SK-N-SH treated with all-trans-retinoic acid at 6 μM for 48 hours (cell line): ENCODE measurements at regions not wholly inside any gene's neighbourhood (a gene's known extent, or its start where the extent isn't known, plus 50 kb on each side); places are given as distances from the start of the nearest gene placed in this dataset.

Experiments used
- BACH2 ChIP-seq: fragments of 250-450 bp; sonication (Bioruptor Pico); IDR thresholded peaks from 2 replicates; pipeline ENCODE4 v1.9.0; 2021; ENCODE audit warnings: mild to moderate bottlenecking, borderline replicate concordance
- ESRRG ChIP-seq: fragments of 250-450 bp; sonication (Bioruptor Pico); IDR thresholded peaks from 2 replicates; pipeline ENCODE4 v1.6.1; 2021; ENCODE audit warnings: mild to moderate bottlenecking
- ISL1 ChIP-seq: fragments of 250-450 bp; sonication (Bioruptor Pico); IDR thresholded peaks from 2 replicates; pipeline ENCODE4 v2.1.2; 2022; ENCODE audit warnings: mild to moderate bottlenecking, moderate library complexity
- RARB ChIP-seq: fragments of 250-450 bp; sonication (Bioruptor Pico); IDR thresholded peaks from 2 replicates; pipeline ENCODE4 v1.8.0; 2021; ENCODE audit warnings: mild to moderate bottlenecking, moderate library complexity
- ZFP30 ChIP-seq: fragments of 450-650 bp; formaldehyde crosslinking; IDR thresholded peaks from 2 replicates; pipeline ENCODE4 v1.5.0; 2022; ENCODE audit warnings: mild to moderate bottlenecking, moderate library complexity
- ZNF8 ChIP-seq: fragments of 450-650 bp; formaldehyde crosslinking; IDR thresholded peaks from 2 replicates; pipeline ENCODE4 v1.5.0; 2020; ENCODE audit warnings: mild to moderate bottlenecking, moderate library complexity
- TF ChIP-seq, protein P1 (sequence below): fragments of 250-450 bp; sonication (Bioruptor Pico); IDR thresholded peaks from 2 replicates; pipeline ENCODE4 v1.5.1; 2020; ENCODE audit warnings: low read depth, mild to moderate bottlenecking, moderate library complexity
- TF ChIP-seq, protein P2 (sequence below): fragments of 250-450 bp; sonication (Bioruptor Pico); IDR thresholded peaks from 2 replicates; pipeline ENCODE4 v1.8.0; 2020; ENCODE audit warnings: mild to moderate bottlenecking, moderate library complexity, borderline replicate concordance

DNA sequence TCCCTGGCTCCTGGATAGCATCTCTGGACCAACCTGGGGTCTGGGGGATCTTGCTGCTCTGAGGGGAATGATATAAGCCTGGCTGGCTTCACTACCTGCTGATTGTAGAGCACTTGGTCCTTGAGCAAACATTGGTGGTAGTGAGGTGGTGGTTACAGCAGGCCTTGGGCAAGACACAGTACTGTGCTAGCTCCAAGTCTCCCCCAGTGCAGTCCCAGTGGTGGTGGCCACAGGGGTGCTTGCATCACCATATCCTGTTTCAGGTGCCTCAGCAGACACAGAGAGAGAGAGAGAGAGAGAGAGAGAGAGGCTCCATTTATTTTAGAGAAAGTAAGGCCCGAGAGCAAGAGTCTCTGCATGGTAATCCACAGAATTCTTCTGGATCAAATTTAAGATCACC is 186.3 kb downstream of the MYRFL start:
- TF ChIP-seq, protein P1, sequence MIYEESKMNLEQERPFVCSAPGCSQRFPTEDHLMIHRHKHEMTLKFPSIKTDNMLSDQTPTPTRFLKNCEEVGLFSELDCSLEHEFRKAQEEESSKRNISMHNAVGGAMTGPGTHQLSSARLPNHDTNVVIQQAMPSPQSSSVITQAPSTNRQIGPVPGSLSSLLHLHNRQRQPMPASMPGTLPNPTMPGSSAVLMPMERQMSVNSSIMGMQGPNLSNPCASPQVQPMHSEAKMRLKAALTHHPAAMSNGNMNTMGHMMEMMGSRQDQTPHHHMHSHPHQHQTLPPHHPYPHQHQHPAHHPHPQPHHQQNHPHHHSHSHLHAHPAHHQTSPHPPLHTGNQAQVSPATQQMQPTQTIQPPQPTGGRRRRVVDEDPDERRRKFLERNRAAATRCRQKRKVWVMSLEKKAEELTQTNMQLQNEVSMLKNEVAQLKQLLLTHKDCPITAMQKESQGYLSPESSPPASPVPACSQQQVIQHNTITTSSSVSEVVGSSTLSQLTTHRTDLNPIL = no peak
- TF ChIP-seq, protein P2, sequence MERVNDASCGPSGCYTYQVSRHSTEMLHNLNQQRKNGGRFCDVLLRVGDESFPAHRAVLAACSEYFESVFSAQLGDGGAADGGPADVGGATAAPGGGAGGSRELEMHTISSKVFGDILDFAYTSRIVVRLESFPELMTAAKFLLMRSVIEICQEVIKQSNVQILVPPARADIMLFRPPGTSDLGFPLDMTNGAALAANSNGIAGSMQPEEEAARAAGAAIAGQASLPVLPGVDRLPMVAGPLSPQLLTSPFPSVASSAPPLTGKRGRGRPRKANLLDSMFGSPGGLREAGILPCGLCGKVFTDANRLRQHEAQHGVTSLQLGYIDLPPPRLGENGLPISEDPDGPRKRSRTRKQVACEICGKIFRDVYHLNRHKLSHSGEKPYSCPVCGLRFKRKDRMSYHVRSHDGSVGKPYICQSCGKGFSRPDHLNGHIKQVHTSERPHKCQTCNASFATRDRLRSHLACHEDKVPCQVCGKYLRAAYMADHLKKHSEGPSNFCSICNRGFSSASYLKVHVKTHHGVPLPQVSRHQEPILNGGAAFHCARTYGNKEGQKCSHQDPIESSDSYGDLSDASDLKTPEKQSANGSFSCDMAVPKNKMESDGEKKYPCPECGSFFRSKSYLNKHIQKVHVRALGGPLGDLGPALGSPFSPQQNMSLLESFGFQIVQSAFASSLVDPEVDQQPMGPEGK (CRISPR knock-in tag) = no peak
- TF ChIP-seq ZFP30 (CRISPR knock-in tag) = no peak
- TF ChIP-seq ISL1 = no peak
- TF ChIP-seq ZNF8 = no peak
- no peak for TF ChIP-seq ESRRG (CRISPR knock-in tag)
- TF ChIP-seq RARB = no peak
- no peak for TF ChIP-seq BACH2 (CRISPR knock-in tag)
